Calu3 (cell line): ENCODE measurements at regions not wholly inside any gene's neighbourhood (a gene's known extent, or its start where the extent isn't known, plus 50 kb on each side); places are given as distances from the start of the nearest gene placed in this dataset.
"Not testable (repeated sequence)": the region's sequence is repeated elsewhere in the genome, so short reads cannot be mapped to it uniquely, and the experiment has no call there.

Source experiments
- BruUV-seq: library from RNA; stranded (reverse); fragments of 400-500 nt; replicated peaks from 2 replicates; lab custom pipeline; 2021; lab: Mats Ljungman, UMichigan
- CTCF ChIA-PET: fragments of 300-600 bp; sonication (Branson Sonifier 250); formaldehyde crosslinking; loops from one replicate; lab custom pipeline; 2022; ENCODE audit warnings: antibody characterized with exemption; lab: Charles Lee
- DNase-seq: peaks from one replicate; pipeline ENCODE4 v3.0.0; 2022
- H3K27ac Mint-ChIP-seq: one replicate; pipeline ENCODE4 v1.8.0; 2022; ENCODE audit warnings: mixed read lengths; ENCODE audit not compliant: unreplicated experiment
- H3K27me3 Mint-ChIP-seq: one replicate; pipeline ENCODE4 v1.8.0; 2022; ENCODE audit warnings: mixed read lengths; ENCODE audit not compliant: unreplicated experiment
- H3K36me3 Mint-ChIP-seq: one replicate; pipeline ENCODE4 v1.8.0; 2022; ENCODE audit warnings: mild to moderate bottlenecking, moderate library complexity, mixed read lengths; ENCODE audit not compliant: insufficient read depth, unreplicated experiment
- H3K4me1 Mint-ChIP-seq: one replicate; pipeline ENCODE4 v1.8.0; 2022; ENCODE audit warnings: mild to moderate bottlenecking, low read depth, mixed read lengths; ENCODE audit not compliant: unreplicated experiment
- H3K4me3 Mint-ChIP-seq: one replicate; pipeline ENCODE4 v1.8.0; 2022; ENCODE audit warnings: mild to moderate bottlenecking, low read depth, moderate library complexity, mixed read lengths; ENCODE audit not compliant: unreplicated experiment
- H3K9me3 Mint-ChIP-seq: one replicate; pipeline ENCODE4 v1.8.0; 2022; ENCODE audit warnings: low read depth, mixed read lengths; ENCODE audit not compliant: unreplicated experiment
- CTCF ChIP-seq: fragments of 200-600 bp; IDR thresholded peaks from one replicate; pipeline ENCODE4 v1.8.0; 2022; ENCODE audit warnings: antibody characterized with exemption; ENCODE audit not compliant: unreplicated experiment
- intact Hi-C: fragments of 100-400 bp; cut with micrococcal nuclease; formaldehyde crosslinking; loops from one replicate; pipeline ENCODE4 v1.10.0; 2022; ENCODE audit not compliant: unreplicated experiment

DNA sequence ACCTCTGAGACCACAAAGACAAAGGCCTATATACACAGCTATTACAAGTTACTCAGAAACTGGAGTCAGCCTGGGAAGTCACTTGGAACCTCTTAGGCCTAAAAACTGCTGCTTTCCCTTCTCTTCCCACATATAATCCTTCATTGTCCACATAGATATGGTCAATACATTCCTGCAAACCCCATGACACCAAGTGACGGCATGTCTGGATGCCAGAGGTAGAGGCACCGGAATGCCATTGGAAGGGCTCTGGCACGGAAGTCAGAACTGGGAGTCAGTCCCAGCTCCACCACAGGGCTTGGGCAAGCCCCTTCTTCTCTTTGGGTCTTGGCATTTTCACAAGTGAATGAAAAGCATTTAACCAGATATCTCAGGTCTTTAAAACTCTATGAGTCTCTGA is 204.7 kb downstream of the MATN1 start:
- DNase-seq, result no peak
- Mint-ChIP-seq H3K9me3 (no peaks in the 10 kb centered on the region), H3K36me3 (no peaks in the 10 kb centered on the region), H3K27ac (no peak overlapping the region), H3K27me3 (peaks cover 19% of the 10 kb centered on the region), H3K4me3 (no peak overlapping the region), H3K4me1 (no peaks in the 10 kb centered on the region)
- intact Hi-C loops, result no loop called here
- TF ChIP-seq CTCF, result no peak
- BruUV-seq, result no TSS peak
- CTCF ChIA-PET, result no interaction called here

- H3K9me3 Mint-ChIP-seq, result no peaks in the 10 kb centered on the region
- BruUV-seq, result no TSS peak
- H3K36me3 Mint-ChIP-seq, result no peaks in the 10 kb centered on the region
- CTCF ChIA-PET, result no interaction called here
- H3K27me3 Mint-ChIP-seq, result peaks cover 24% of the 10 kb centered on the region
- no peak for TF ChIP-seq CTCF
- no peaks in the 10 kb centered on the region for H3K4me1 Mint-ChIP-seq
- no peak overlapping the region for H3K27ac Mint-ChIP-seq
- H3K4me3 Mint-ChIP-seq, result no peak overlapping the region
- intact Hi-C loops, result no loop called here
- no peak for DNase-seq
Observed at GRCh38 chr1:30518186-30518585, 205.2 kb downstream of the MATN1 start.

GRCh38 chr1:30517666-30518065 is 205.7 kb downstream of the MATN1 start:
- H3K36me3 Mint-ChIP-seq, result not testable (repeated sequence)

GRCh38 chr1:30517241-30517640 is 206.1 kb downstream of the MATN1 start:
- DNase-seq, H3K9me3 Mint-ChIP-seq: not testable (repeated sequence)
- H3K27me3 Mint-ChIP-seq, result peaks cover 33% of the 10 kb centered on the region

More at GRCh38 chr1:30517666-30518065, 205.7 kb downstream of the MATN1 start:
- H3K4me3 Mint-ChIP-seq, intact Hi-C loops, BruUV-seq, H3K4me1 Mint-ChIP-seq, H3K27ac Mint-ChIP-seq, H3K9me3 Mint-ChIP-seq, DNase-seq, CTCF ChIA-PET: not testable (repeated sequence)
- peaks cover 28% of the 10 kb centered on the region for H3K27me3 Mint-ChIP-seq

DNA sequence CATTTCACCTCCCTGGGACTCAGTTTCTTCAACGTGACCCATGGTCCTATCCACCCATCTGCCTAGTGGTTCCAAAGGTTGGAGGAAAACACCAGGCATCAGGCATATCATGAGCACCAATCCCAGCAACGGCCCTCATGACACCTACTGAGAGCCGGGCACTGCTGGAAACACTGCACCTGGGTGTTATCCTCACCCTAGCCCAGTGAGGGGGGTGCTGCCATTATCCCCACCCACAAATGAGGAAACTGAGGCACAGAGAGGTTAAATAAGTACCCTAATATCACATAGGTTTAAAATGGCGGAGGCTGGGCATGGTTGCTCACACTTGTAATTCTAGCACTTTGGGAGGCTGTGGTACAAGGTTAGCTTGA is 206.9 kb downstream of the MATN1 start:
- no peak for DNase-seq
- H3K36me3 Mint-ChIP-seq, result no peaks in the 10 kb centered on the region
- H3K9me3 Mint-ChIP-seq, result no peaks in the 10 kb centered on the region
- H3K4me1 Mint-ChIP-seq, result peaks cover 12% of the 10 kb centered on the region
- peaks cover 40% of the 10 kb centered on the region for H3K27me3 Mint-ChIP-seq
- no peak overlapping the region for H3K4me3 Mint-ChIP-seq
- CTCF ChIA-PET, result no interaction called here
- intact Hi-C loops, result no loop called here
- BruUV-seq, result no TSS peak
- no peak overlapping the region for H3K27ac Mint-ChIP-seq
- TF ChIP-seq CTCF, result no peak

More at GRCh38 chr1:30517241-30517640, 206.1 kb downstream of the MATN1 start:
- H3K4me3 Mint-ChIP-seq, BruUV-seq, H3K4me1 Mint-ChIP-seq, CTCF ChIA-PET, intact Hi-C loops, H3K36me3 Mint-ChIP-seq, H3K27ac Mint-ChIP-seq: not testable (repeated sequence)
